ENCODE measurements at regions not wholly inside any gene's neighbourhood (a gene's known extent, or its start where the extent isn't known, plus 50 kb on each side); places are given as distances from the start of the nearest gene placed in this dataset.

- Histone ChIP-seq H3K4me1 (ENCODE audit: control insufficient read depth, low read length) (no peaks in the 10 kb centered on the region), H3K4me2 (ENCODE audit: low read length) (no peak overlapping the region), H3F3A (ENCODE audit: control insufficient read depth, insufficient read depth) (no peaks in the 10 kb centered on the region), H3K9me2 (replicated peaks; ENCODE audit: control insufficient read depth, low read length) (no peaks in the 10 kb centered on the region), H3K36me3 (ENCODE audit: control insufficient read depth, low read length) (no peaks in the 10 kb centered on the region), H3K4me3 (ENCODE audit: low read length) (no peak overlapping the region), H3K79me2 (ENCODE audit: control insufficient read depth, low read length) (no peaks in the 10 kb centered on the region), H3K9me3 (ENCODE audit: control insufficient read depth, insufficient read depth, low read length) (peaks cover 3% of the 10 kb centered on the region; the same call in 1 of the 2 replicates), H4K20me1 (ENCODE audit: control insufficient read depth, insufficient read depth, low read depth, low read length) (no peaks in the 10 kb centered on the region), H3K27me3 (ENCODE audit: control insufficient read depth, low read length) (no peaks in the 10 kb centered on the region), H3K27ac (ENCODE audit: low read depth, low read length) (no peak overlapping the region)
- TF ChIP-seq EZH2phosphoT487 (IDR thresholded peaks at IDR 0.05; ENCODE audit: borderline replicate concordance, low read length) (no peak), CTCF (IDR thresholded peaks at IDR 0.05; ENCODE audit: low read depth, low read length, poor library complexity, severe bottlenecking) (no peak)
These were observed 400.2 kb upstream of the SALL3 start for GRCh38 chr18:78579449-78579848.

- no peaks in the 10 kb centered on the region for H3K9me2 ChIP-seq (replicated peaks; ENCODE audit: control insufficient read depth, low read length)
- no peaks in the 10 kb centered on the region for H4K20me1 ChIP-seq (ENCODE audit: control insufficient read depth, insufficient read depth, low read depth, low read length)
- no peak for TF ChIP-seq CTCF (IDR thresholded peaks at IDR 0.05; ENCODE audit: low read depth, low read length, poor library complexity, severe bottlenecking)
- TF ChIP-seq EZH2phosphoT487 (IDR thresholded peaks at IDR 0.05; ENCODE audit: borderline replicate concordance, low read length) = no peak
- no peak overlapping the region for H3K4me2 ChIP-seq (ENCODE audit: low read length)
- H3K4me3 ChIP-seq (ENCODE audit: low read length) = no peak overlapping the region
- no peaks in the 10 kb centered on the region for H3K27me3 ChIP-seq (ENCODE audit: control insufficient read depth, low read length)
- peaks cover 7% of the 10 kb centered on the region; the same call in 1 of the 2 replicates for H3K9me3 ChIP-seq (ENCODE audit: control insufficient read depth, insufficient read depth, low read length)
- no peak overlapping the region for H3K27ac ChIP-seq (ENCODE audit: low read depth, low read length)
- H3K79me2 ChIP-seq (ENCODE audit: control insufficient read depth, low read length) = no peaks in the 10 kb centered on the region
- H3K36me3 ChIP-seq (ENCODE audit: control insufficient read depth, low read length) = no peaks in the 10 kb centered on the region
- H3K4me1 ChIP-seq (ENCODE audit: control insufficient read depth, low read length) = no peaks in the 10 kb centered on the region
- no peaks in the 10 kb centered on the region for H3F3A ChIP-seq (ENCODE audit: control insufficient read depth, insufficient read depth)
These were observed 399.6 kb upstream of the SALL3 start for GRCh38 chr18:78579854-78580577.

GRCh38 chr18:78580835-78581339 is 398.7 kb upstream of the SALL3 start:
- Histone ChIP-seq H3K79me2 (ENCODE audit: control insufficient read depth, low read length) (no peaks in the 10 kb centered on the region), H3K36me3 (ENCODE audit: control insufficient read depth, low read length) (no peaks in the 10 kb centered on the region), H3F3A (ENCODE audit: control insufficient read depth, insufficient read depth) (no peaks in the 10 kb centered on the region), H3K27me3 (ENCODE audit: control insufficient read depth, low read length) (no peaks in the 10 kb centered on the region), H3K4me3 (ENCODE audit: low read length) (no peak overlapping the region), H3K9me3 (ENCODE audit: control insufficient read depth, insufficient read depth, low read length) (peaks cover 7% of the 10 kb centered on the region; the same call in 1 of the 2 replicates), H4K20me1 (ENCODE audit: control insufficient read depth, insufficient read depth, low read depth, low read length) (no peaks in the 10 kb centered on the region), H3K9me2 (replicated peaks; ENCODE audit: control insufficient read depth, low read length) (no peaks in the 10 kb centered on the region), H3K4me2 (ENCODE audit: low read length) (no peak overlapping the region), H3K4me1 (ENCODE audit: control insufficient read depth, low read length) (no peaks in the 10 kb centered on the region), H3K27ac (ENCODE audit: low read depth, low read length) (no peak overlapping the region)
- TF ChIP-seq EZH2phosphoT487 (IDR thresholded peaks at IDR 0.05; ENCODE audit: borderline replicate concordance, low read length) (no peak), CTCF (IDR thresholded peaks at IDR 0.05; ENCODE audit: low read depth, low read length, poor library complexity, severe bottlenecking) (no peak)
